Spleen (tissue), 11 donors: ENCODE measurements at regions not wholly inside any gene's neighbourhood (a gene's known extent, or its start where the extent isn't known, plus 50 kb on each side); places are given as distances from the start of the nearest gene placed in this dataset.

Source experiments
- DNase-seq: peaks from one replicate; pipeline ENCODE4 v3.0.0-alpha.2; 2020
- H3K27ac ChIP-seq, 8 donors: fragments of 200-600 bp; sonication (generic) in 7 of 8; 1 replicate in 4 of 8; 2 replicates in 4 of 8; pipeline versions ENCODE4 v1.5.0 to v1.8.0; 2016 to 2021; ENCODE audit warnings: inconsistent platforms in 4 of 8, mild to moderate bottlenecking in 4 of 8, moderate library complexity in 1 of 8
- H3K27me3 ChIP-seq, 7 donors: fragments of 200-600 bp; sonication (generic) in 6 of 7; replicated peaks in 1 of 7; 1 replicate in 4 of 7; 2 replicates in 3 of 7; pipeline versions ENCODE4 v1.5.0 to v1.8.0; 2016 to 2021; ENCODE audit warnings: inconsistent platforms in 3 of 7, mild to moderate bottlenecking in 1 of 7
- H3K36me3 ChIP-seq, 6 donors: fragments of 200-600 bp; sonication (generic) in 5 of 6; 1 replicate in 4 of 6; 2 replicates in 2 of 6; pipeline versions ENCODE4 v1.5.0 to v1.8.0; 2016 to 2021; ENCODE audit warnings: inconsistent platforms in 2 of 6
- H3K4me1 ChIP-seq, 6 donors: fragments of 200-600 bp; sonication (generic) in 5 of 6; 1 replicate in 3 of 6; 2 replicates in 3 of 6; pipeline versions ENCODE4 v1.5.0 to v1.8.0; 2016 to 2021; ENCODE audit warnings: inconsistent platforms in 3 of 6
- H3K4me3 ChIP-seq, 8 donors: fragments of 200-600 bp; sonication (generic) in 7 of 8; 1 replicate in 4 of 8; 2 replicates in 4 of 8; pipeline versions ENCODE4 v1.5.0 to v1.8.0; 2016 to 2021; ENCODE audit warnings: inconsistent platforms in 4 of 8, mild to moderate bottlenecking in 4 of 8, moderate library complexity in 2 of 8
- H3K9me3 ChIP-seq, 8 donors: fragments of 200-600 bp; sonication (generic) in 7 of 8; 1 replicate in 4 of 8; 2 replicates in 4 of 8; pipeline versions ENCODE4 v1.5.0 to v1.8.0; 2016 to 2021; ENCODE audit warnings: inconsistent platforms in 4 of 8
- POLR2A ChIP-seq, 3 donors: fragments of 450-650 bp; IDR thresholded peaks; one replicate each; pipeline ENCODE4 v1.5.1; 2017; ENCODE audit warnings: antibody characterized with exemption in 3 of 3, mild to moderate bottlenecking in 1 of 3
- POLR2AphosphoS5 ChIP-seq, 3 donors: sonication (generic); formaldehyde crosslinking; IDR thresholded peaks; one replicate each; pipeline ENCODE4 v1.5.1; 2017; ENCODE audit warnings: antibody characterized with exemption in 3 of 3
- WGBS, 5 donors: extraction: QIAGEN DNeasy Blood & Tissue Kit in 3 of 5; methylation state at CpG; one replicate each; pipeline versions ENCODE4 v1.1.5 to v1.1.7; 2013 to 2018; 5-methylcytosine and 5-hydroxymethylcytosine counted together
- intact Hi-C: fragments of 100-400 bp; cut with DNase I; formaldehyde crosslinking; loops from one replicate; pipeline ENCODE4 v1.15.0; 2023; ENCODE audit warnings: low total_unique reads
- TF ChIP-seq, protein P1 (sequence below), 11 experiments: fragments of 200-600 bp in 7 of 11; fragments of 450-650 bp in 4 of 11; sonication (generic) in 4 of 11; IDR thresholded peaks in 8 of 11; conservative IDR thresholded peaks in 3 of 11; 1 replicate in 7 of 11; 2 replicates in 4 of 11; pipeline versions ENCODE4 v1.4.0 to v1.8.0; 2016 to 2021; ENCODE audit warnings: antibody characterized with exemption in 11 of 11, inconsistent platforms in 4 of 11, mild to moderate bottlenecking in 1 of 11
- donor health status: healthy with polysubstance abuse.
- donor health status: DM: no; HTN: no; CAD: no; lungs with moderate emphysema.
- donor health status: DM: no; HTN: no; CAD: no.
- donor health status: Bipolar disorder and iron deficiency.
- donor health status: healthy.
- donor health status: DM: no; HTN: no; CAD: no.
- donor health status: DM: yes; HTN: yes; CAD: no.

DNA sequence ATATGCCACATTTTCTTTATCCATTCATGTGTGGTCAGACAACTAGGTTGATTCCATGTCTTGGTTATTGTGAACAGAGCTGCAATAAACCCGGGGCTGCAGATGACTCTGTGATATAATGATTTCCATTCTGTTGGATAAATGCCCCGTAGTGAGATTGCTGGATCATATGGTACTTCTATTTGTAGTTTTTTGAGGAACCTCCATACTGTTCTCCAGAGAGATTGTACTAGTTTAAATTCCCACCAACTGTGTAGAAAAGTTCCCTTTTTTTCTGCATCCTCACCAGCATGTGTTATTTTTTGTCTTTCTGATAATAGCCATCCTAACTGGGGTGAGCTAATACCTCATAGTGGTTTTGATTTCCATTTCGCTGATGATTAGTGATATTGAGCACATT lies 62.2 kb upstream of the MAP3K4 start:
- intact Hi-C loops, result no loop called here

DNA sequence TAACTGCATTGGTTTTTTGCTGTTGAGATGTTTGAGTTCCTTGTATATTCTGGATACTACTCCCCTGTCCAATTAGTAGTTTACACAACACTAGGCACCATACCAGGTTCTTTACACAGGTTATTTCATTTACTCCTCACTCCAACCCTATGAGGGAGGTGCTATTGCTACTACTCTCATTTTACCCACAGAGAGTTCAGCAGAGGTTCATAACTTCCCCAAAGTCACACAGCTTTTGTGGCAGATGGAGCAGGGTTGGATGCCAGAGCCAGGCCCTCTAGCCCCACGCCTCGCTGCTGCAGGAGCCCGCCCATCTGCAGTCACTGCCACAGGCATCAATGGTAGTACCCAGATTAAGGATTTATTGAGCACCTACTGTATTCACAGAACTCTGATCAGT lies 61.7 kb upstream of the MAP3K4 start:
- intact Hi-C loops, result loop anchor here (5.0 to 10.0 kb wide), 2 partner anchors 165 to 442 kb away; no protein-coding TSS in a partner anchor
- Histone ChIP-seq H3K27ac (no peak overlapping the region), H3K4me3 (no peak overlapping the region), H3K9me3 (no peaks in the 10 kb centered on the region), H3K36me3 (no peaks in the 10 kb centered on the region), H3K4me1 (peaks cover 0 to 19% (median 13%) of the 10 kb centered on the region in 6 donors), H3K27me3 (peaks cover 0 to 55% (median 9%) of the 10 kb centered on the region in 7 donors)
- TF ChIP-seq, protein P1, sequence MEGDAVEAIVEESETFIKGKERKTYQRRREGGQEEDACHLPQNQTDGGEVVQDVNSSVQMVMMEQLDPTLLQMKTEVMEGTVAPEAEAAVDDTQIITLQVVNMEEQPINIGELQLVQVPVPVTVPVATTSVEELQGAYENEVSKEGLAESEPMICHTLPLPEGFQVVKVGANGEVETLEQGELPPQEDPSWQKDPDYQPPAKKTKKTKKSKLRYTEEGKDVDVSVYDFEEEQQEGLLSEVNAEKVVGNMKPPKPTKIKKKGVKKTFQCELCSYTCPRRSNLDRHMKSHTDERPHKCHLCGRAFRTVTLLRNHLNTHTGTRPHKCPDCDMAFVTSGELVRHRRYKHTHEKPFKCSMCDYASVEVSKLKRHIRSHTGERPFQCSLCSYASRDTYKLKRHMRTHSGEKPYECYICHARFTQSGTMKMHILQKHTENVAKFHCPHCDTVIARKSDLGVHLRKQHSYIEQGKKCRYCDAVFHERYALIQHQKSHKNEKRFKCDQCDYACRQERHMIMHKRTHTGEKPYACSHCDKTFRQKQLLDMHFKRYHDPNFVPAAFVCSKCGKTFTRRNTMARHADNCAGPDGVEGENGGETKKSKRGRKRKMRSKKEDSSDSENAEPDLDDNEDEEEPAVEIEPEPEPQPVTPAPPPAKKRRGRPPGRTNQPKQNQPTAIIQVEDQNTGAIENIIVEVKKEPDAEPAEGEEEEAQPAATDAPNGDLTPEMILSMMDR (IDR thresholded peaks at IDR 0.05 in 8 of 11, conservative IDR thresholded peaks at IDR 0.05 in 3 of 11), result no peak
- TF ChIP-seq POLR2A (IDR thresholded peaks at IDR 0.05) (no peak), POLR2AphosphoS5 (IDR thresholded peaks at IDR 0.05) (no peak)
- 82 to 94% (median 89%) methylated on average over 3 of the region's 3 CpGs for WGBS, 5 donors
- no peak for DNase-seq

More for the DNA sequence above, 62.2 kb upstream of the MAP3K4 start:
- TF ChIP-seq, protein P1 (IDR thresholded peaks at IDR 0.05 in 8 of 11, conservative IDR thresholded peaks at IDR 0.05 in 3 of 11), result no peak
- TF ChIP-seq POLR2AphosphoS5 (IDR thresholded peaks at IDR 0.05), result no peak
- no peak for TF ChIP-seq POLR2A (IDR thresholded peaks at IDR 0.05)
- DNase-seq, result no peak
- Histone ChIP-seq H3K36me3 (no peaks in the 10 kb centered on the region), H3K4me1 (peaks cover 0 to 19% (median 13%) of the 10 kb centered on the region in 6 donors), H3K4me3 (no peak overlapping the region), H3K27ac (no peak overlapping the region), H3K27me3 (peaks cover 0 to 55% (median 9%) of the 10 kb centered on the region in 7 donors), H3K9me3 (no peaks in the 10 kb centered on the region)
- WGBS, 5 donors, result 80 to 93% (median 91%) methylated on average over 3 of the region's 3 CpGs

DNA sequence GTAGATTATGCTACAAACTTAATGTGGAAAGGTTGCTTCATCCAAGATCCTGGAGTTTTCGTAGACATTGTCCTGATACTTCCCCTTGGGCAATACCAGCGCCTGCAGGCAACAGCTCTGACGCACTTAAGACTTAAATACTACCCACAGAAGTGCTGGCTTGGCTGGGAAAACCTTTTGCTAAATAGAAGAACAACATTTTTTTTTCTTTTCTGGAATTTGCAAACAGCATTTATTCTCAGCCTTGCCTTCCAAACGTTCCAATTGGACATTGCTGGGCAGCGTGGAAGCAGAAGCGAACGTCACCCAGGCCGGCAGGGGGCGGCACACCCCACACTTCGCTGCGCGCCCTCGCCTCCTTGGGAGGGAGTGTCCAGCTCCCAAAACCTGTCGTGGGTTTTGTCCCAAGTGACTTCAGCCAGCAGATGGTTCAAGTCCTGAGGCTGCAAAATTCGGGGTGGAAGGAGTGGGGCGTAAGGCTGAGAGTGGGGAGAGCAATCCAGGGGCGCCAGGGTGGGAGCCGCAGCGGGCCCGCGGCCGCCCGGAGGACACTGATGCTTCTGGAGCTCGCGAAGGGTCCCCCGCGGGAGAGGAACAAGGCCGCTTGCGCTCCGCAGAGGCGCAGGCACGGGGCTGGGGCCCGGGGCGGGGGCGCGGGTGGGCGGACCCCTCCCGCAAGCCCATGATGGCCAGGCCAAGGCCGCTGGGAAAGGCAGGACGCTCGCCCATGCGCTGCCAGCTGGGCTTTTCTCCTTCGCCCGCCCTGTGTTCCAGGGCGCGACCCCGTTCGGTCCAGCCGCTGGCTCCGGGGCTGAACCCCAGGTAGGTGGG lies 60.8 kb upstream of the MAP3K4 start:
- DNase-seq, result peak; percentile 87
- H3K27ac ChIP-seq, result no peak overlapping the region
- no peaks in the 10 kb centered on the region for H3K36me3 ChIP-seq
- H3K4me1 ChIP-seq, result peaks cover 0 to 19% (median 13%) of the 10 kb centered on the region in 6 donors
- intact Hi-C loops, result loop anchor here (5.0 to 10.0 kb wide), 2 partner anchors 164 to 442 kb away; no protein-coding TSS in a partner anchor
- H3K4me3 ChIP-seq, result peak overlapping the region; percentile 12 to 69 (median 33)
- H3K27me3 ChIP-seq, result peaks cover 0 to 46% (median 9%) of the 10 kb centered on the region in 7 donors
- H3K9me3 ChIP-seq, result peaks cover 0 to 3% (median 0%) of the 10 kb centered on the region in 8 donors
- 4 to 6% (median 4%) methylated on average over 25 to 50 of the region's 50 CpGs for WGBS, 5 donors
- TF ChIP-seq POLR2A (IDR thresholded peaks at IDR 0.05) (no peak), POLR2AphosphoS5 (IDR thresholded peaks at IDR 0.05) (peak in 2 of 3 donors; percentile 41 to 56)
- TF ChIP-seq, protein P1 (IDR thresholded peaks at IDR 0.05 in 8 of 11, conservative IDR thresholded peaks at IDR 0.05 in 3 of 11), result peak; percentile 63 to 88 (median 80)
